ENCODE measurements at regions not wholly inside any gene's neighbourhood (a gene's known extent, or its start where the extent isn't known, plus 50 kb on each side); places are given as distances from the start of the nearest gene placed in this dataset.

- no peaks in the 10 kb centered on the region for H4K20me1 ChIP-seq (replicated peaks; ENCODE audit: control insufficient read depth, insufficient read depth, low read length)
- H3K27me3 ChIP-seq (ENCODE audit: control insufficient read depth in 2 of 2, insufficient read depth in 2 of 2, low read length in 2 of 2) = peaks cover 16 to 44% of the 10 kb centered on the region in 2 experiments
- in situ Hi-C loops (cut with MboI) (no loop called here), intact Hi-C loops (cut with micrococcal nuclease) (no loop called here)
- no peaks in the 10 kb centered on the region for H3K79me2 ChIP-seq (ENCODE audit: control insufficient read depth, insufficient read depth, low read length)
- H3K27ac ChIP-seq (ENCODE audit: extremely low read depth, low read depth, low read length) = no peak overlapping the region
- ATAC-seq (no peak), DNase-seq (ENCODE audit: extremely low read depth in 1 of 4, low spot score in 3 of 4) (no peak), FAIRE-seq (no peak)
- WGBS (ENCODE audit: insufficient coverage, low coverage, missing lambda C conversion rate) = 2% methylated on average over 3 of the region's 3 CpGs
- CTCF ChIA-PET (ENCODE audit: low intra/inter-chr PET ratio) = no interaction called here
- H3K9me1 ChIP-seq (ENCODE audit: control insufficient read depth, insufficient read depth, low read length) = no peaks in the 10 kb centered on the region
- POLR2A ChIA-PET = interaction anchor here (0.7 kb wide), 1 partner anchor 111 kb away, joined by 3 read pairs; no protein-coding TSS in a partner anchor
- BruUV-seq (replicated peaks) = no TSS peak
- no peak overlapping the region for H3K4me3 ChIP-seq
- H3K4me1 ChIP-seq (replicated peaks in 1 of 2; ENCODE audit: control insufficient read depth in 2 of 2, insufficient read depth in 2 of 2, low read length in 2 of 2) = no peaks in the 10 kb centered on the region; a peak in 1 of 5 replicates
- H2AFZ ChIP-seq (ENCODE audit: low read depth, low read length) = no peak overlapping the region
- TF ChIP-seq, protein P1, sequence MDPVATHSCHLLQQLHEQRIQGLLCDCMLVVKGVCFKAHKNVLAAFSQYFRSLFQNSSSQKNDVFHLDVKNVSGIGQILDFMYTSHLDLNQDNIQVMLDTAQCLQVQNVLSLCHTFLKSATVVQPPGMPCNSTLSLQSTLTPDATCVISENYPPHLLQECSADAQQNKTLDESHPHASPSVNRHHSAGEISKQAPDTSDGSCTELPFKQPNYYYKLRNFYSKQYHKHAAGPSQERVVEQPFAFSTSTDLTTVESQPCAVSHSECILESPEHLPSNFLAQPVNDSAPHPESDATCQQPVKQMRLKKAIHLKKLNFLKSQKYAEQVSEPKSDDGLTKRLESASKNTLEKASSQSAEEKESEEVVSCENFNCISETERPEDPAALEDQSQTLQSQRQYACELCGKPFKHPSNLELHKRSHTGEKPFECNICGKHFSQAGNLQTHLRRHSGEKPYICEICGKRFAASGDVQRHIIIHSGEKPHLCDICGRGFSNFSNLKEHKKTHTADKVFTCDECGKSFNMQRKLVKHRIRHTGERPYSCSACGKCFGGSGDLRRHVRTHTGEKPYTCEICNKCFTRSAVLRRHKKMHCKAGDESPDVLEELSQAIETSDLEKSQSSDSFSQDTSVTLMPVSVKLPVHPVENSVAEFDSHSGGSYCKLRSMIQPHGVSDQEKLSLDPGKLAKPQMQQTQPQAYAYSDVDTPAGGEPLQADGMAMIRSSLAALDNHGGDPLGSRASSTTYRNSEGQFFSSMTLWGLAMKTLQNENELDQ (CRISPR knock-in tag; IDR thresholded peaks at IDR 0.05; ENCODE audit: borderline replicate concordance) = no peak
- TF ChIP-seq ZNF134 (CRISPR knock-in tag; conservative IDR thresholded peaks at IDR 0.05) = no peak
- TF ChIP-seq, protein P2, sequence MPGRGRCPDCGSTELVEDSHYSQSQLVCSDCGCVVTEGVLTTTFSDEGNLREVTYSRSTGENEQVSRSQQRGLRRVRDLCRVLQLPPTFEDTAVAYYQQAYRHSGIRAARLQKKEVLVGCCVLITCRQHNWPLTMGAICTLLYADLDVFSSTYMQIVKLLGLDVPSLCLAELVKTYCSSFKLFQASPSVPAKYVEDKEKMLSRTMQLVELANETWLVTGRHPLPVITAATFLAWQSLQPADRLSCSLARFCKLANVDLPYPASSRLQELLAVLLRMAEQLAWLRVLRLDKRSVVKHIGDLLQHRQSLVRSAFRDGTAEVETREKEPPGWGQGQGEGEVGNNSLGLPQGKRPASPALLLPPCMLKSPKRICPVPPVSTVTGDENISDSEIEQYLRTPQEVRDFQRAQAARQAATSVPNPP (IDR thresholded peaks at IDR 0.05; ENCODE audit: borderline replicate concordance, insufficient read depth, insufficient read length) = no peak
- no peak for TF ChIP-seq SOX6 (IDR thresholded peaks at IDR 0.05)
- TF ChIP-seq PHB (CRISPR knock-in tag; IDR thresholded peaks at IDR 0.05) = no peak
- no peak for TF ChIP-seq JUNB (CRISPR knock-in tag; conservative IDR thresholded peaks at IDR 0.05)
- no peak for TF ChIP-seq TAL1 (IDR thresholded peaks at IDR 0.05)
- TF ChIP-seq, protein P3, sequence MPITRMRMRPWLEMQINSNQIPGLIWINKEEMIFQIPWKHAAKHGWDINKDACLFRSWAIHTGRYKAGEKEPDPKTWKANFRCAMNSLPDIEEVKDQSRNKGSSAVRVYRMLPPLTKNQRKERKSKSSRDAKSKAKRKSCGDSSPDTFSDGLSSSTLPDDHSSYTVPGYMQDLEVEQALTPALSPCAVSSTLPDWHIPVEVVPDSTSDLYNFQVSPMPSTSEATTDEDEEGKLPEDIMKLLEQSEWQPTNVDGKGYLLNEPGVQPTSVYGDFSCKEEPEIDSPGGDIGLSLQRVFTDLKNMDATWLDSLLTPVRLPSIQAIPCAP (CRISPR knock-in tag; IDR thresholded peaks at IDR 0.05; ENCODE audit: borderline replicate concordance) = no peak
- TF ChIP-seq FOXA3 (CRISPR knock-in tag; conservative IDR thresholded peaks at IDR 0.05 in 1 of 2, IDR thresholded peaks at IDR 0.05 in 1 of 2) = no peak
- TF ChIP-seq RFX5 (IDR thresholded peaks at IDR 0.05; ENCODE audit: low read depth, low read length) = no peak
- TF ChIP-seq BRD9 (IDR thresholded peaks at IDR 0.05; ENCODE audit: low read depth, partially characterized antibody) = no peak
- no peak for TF ChIP-seq SNRNP70 (optimal IDR thresholded peaks at IDR 0.05; ENCODE audit: low read depth, low read length)
- H3K9me3 ChIP-seq (replicated peaks; ENCODE audit: control insufficient read depth, insufficient read depth, low read depth, low read length) = no peaks in the 10 kb centered on the region
- no peak overlapping the region for H3K9ac ChIP-seq (ENCODE audit: insufficient read depth in 1 of 2, low read depth in 2 of 2, low read length in 2 of 2)
- H3K36me3 ChIP-seq (ENCODE audit: control insufficient read depth, insufficient read depth, low read length) = no peaks in the 10 kb centered on the region
- no peak overlapping the region for H3K4me2 ChIP-seq (ENCODE audit: insufficient read depth, low read length)
Measured at GRCh38 chr7:36039671-36040070, 113.4 kb upstream of the EEPD1 start.
